Parathyroid adenoma (tissue), 2 donors: ENCODE measurements at regions not wholly inside any gene's neighbourhood (a gene's known extent, or its start where the extent isn't known, plus 50 kb on each side); places are given as distances from the start of the nearest gene placed in this dataset.

ENCODE experiments used
- H2AFZ ChIP-seq: fragments of 300-600 bp; sonication (generic); one replicate; pipeline ENCODE4 v1.7.0; 2017; ENCODE audit warnings: antibody characterized with exemption, mild to moderate bottlenecking
- H3K27ac ChIP-seq: fragments of 300-600 bp; sonication (generic); one replicate; pipeline ENCODE4 v1.7.0; 2017
- H3K27me3 ChIP-seq: fragments of 300-600 bp; sonication (generic); one replicate; pipeline ENCODE4 v1.7.0; 2017; ENCODE audit warnings: low read length; ENCODE audit not compliant: control insufficient read depth, insufficient read depth
- H3K36me3 ChIP-seq: fragments of 300-600 bp; sonication (generic); one replicate; pipeline ENCODE4 v1.7.0; 2017; ENCODE audit warnings: low read length; ENCODE audit not compliant: control insufficient read depth, insufficient read depth
- H3K4me1 ChIP-seq: fragments of 300-600 bp; sonication (generic); one replicate; pipeline ENCODE4 v1.7.0; 2017; ENCODE audit warnings: control low read depth
- H3K4me2 ChIP-seq: fragments of 300-600 bp; sonication (generic); one replicate; pipeline ENCODE4 v1.7.0; 2017; ENCODE audit warnings: low read length
- H3K4me3 ChIP-seq: fragments of 300-600 bp; sonication (generic); one replicate; pipeline ENCODE4 v1.7.0; 2017; ENCODE audit warnings: low read depth, low read length
- H3K79me2 ChIP-seq: fragments of 300-600 bp; sonication (generic); one replicate; pipeline ENCODE4 v1.7.0; 2017; ENCODE audit warnings: control low read depth
- H3K9ac ChIP-seq: fragments of 300-600 bp; sonication (generic); one replicate; pipeline ENCODE4 v1.7.0; 2017; ENCODE audit warnings: mild to moderate bottlenecking
- H3K9me3 ChIP-seq: fragments of 300-600 bp; sonication (generic); one replicate; pipeline ENCODE4 v1.7.0; 2017; ENCODE audit warnings: low read length; ENCODE audit not compliant: control insufficient read depth
- CTCF ChIP-seq: fragments of 300-600 bp; sonication (generic); IDR thresholded peaks from one replicate; pipeline ENCODE4 v1.7.0; 2017; ENCODE audit warnings: antibody characterized with exemption, mild to moderate bottlenecking
- donor health status: primary hyperparathyroidism.

- Histone ChIP-seq H3K27me3 (no peaks in the 10 kb centered on the region), H3K36me3 (no peaks in the 10 kb centered on the region), H3K9ac (no peak overlapping the region), H3K4me2 (no peak overlapping the region), H2AFZ (no peak overlapping the region), H3K27ac (no peak overlapping the region), H3K4me3 (no peak overlapping the region), H3K79me2 (no peaks in the 10 kb centered on the region), H3K4me1 (no peaks in the 10 kb centered on the region), H3K9me3 (no peaks in the 10 kb centered on the region)
- TF ChIP-seq CTCF, result no peak
Measured at GRCh38 chrX:120690344-120690743, 60.5 kb upstream of the C1GALT1C1 start.

GRCh38 chrX:120680090-120680489, 50.2 kb upstream of the C1GALT1C1 start:
- H3K79me2 ChIP-seq, result no peaks in the 10 kb centered on the region
- H3K9me3 ChIP-seq, result no peaks in the 10 kb centered on the region
- no peaks in the 10 kb centered on the region for H3K4me1 ChIP-seq
- TF ChIP-seq CTCF, result no peak
- no peaks in the 10 kb centered on the region for H3K36me3 ChIP-seq
- H3K9ac ChIP-seq, result no peak overlapping the region
- no peak overlapping the region for H2AFZ ChIP-seq
- H3K27me3 ChIP-seq, result no peaks in the 10 kb centered on the region
- H3K27ac ChIP-seq, result no peak overlapping the region
- no peak overlapping the region for H3K4me3 ChIP-seq
- H3K4me2 ChIP-seq, result no peak overlapping the region
